Skeletal muscle tissue (tissue), 3 donors: ENCODE measurements at regions not wholly inside any gene's neighbourhood (a gene's known extent, or its start where the extent isn't known, plus 50 kb on each side); places are given as distances from the start of the nearest gene placed in this dataset.
"Not testable (repeated sequence)": the region's sequence is repeated elsewhere in the genome, so short reads cannot be mapped to it uniquely, and the experiment has no call there.

Experiments used
- H3K27ac ChIP-seq: one replicate; pipeline ENCODE4 v1.7.0; 2013; ENCODE audit warnings: mild to moderate bottlenecking, low read depth, low read length, inconsistent platforms
- H3K27me3 ChIP-seq, 3 donors: one replicate each; pipeline ENCODE4 v1.7.0; 2013; ENCODE audit warnings: low read length in 3 of 3; ENCODE audit not compliant: control insufficient read depth in 3 of 3, insufficient read depth in 3 of 3
- H3K36me3 ChIP-seq, 3 donors: one replicate each; pipeline ENCODE4 v1.7.0; 2013; ENCODE audit warnings: low read length in 3 of 3; ENCODE audit not compliant: control insufficient read depth in 3 of 3, insufficient read depth in 3 of 3
- H3K4me1 ChIP-seq, 3 donors: one replicate each; pipeline ENCODE4 v1.7.0; 2013; ENCODE audit warnings: low read length in 3 of 3, mild to moderate bottlenecking in 3 of 3; ENCODE audit not compliant: control insufficient read depth in 3 of 3, insufficient read depth in 3 of 3
- H3K4me3 ChIP-seq, 3 donors: one replicate each; pipeline ENCODE4 v1.7.0; 2013; ENCODE audit warnings: low read length in 3 of 3
- H3K9ac ChIP-seq, 3 donors: one replicate each; pipeline ENCODE4 v1.7.0; 2013; ENCODE audit warnings: low read length in 3 of 3, mild to moderate bottlenecking in 3 of 3, moderate library complexity in 2 of 3, low read depth in 1 of 3
- H3K9me3 ChIP-seq, 3 donors: one replicate each; pipeline ENCODE4 v1.7.0; 2013; ENCODE audit warnings: low read length in 3 of 3; ENCODE audit not compliant: control insufficient read depth in 3 of 3
- donor health status: Osteomylitis.

DNA sequence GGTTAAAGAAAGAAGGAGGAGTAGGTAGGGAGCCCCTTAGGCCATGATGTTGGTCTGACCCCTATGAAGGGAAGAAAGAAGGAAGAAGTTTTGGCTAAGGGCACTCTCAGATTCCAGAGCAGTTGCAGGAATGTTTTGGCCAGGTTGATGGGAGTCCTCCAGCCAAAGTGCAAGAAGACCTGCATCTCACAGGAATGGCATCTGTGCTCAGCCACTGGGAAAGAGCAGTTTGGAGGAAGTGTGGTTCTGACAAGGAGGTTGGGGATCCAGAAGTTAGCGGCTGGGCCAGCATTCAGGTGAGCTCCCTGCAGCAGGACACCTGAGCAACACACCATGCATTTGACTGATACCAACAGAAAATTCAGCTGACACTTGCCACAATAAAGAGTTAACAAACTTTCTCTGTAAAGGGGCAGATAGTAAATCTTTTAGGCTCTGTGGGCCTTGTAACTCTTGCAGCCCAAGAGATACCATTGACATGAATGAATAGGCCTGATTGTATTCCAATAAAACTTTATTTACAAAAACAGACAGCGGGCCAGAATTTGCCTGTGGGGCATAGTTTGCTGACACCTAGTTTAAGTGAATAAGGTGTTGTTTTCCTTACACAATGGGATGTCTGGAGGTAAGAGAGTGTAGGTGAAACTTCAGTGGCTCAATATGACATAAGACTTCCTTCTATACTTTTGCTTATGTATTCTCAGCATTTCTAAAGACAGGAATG, 71.0 kb downstream of the EDN1 start:
- Histone ChIP-seq H3K36me3 (no peaks in the 10 kb centered on the region), H3K9me3 (peaks cover 0 to 2% (median 0%) of the 10 kb centered on the region in 3 donors), H3K27ac (no peak overlapping the region), H3K4me3 (no peak overlapping the region), H3K9ac (no peak overlapping the region), H3K4me1 (no peaks in the 10 kb centered on the region), H3K27me3 (no peaks in the 10 kb centered on the region)

DNA sequence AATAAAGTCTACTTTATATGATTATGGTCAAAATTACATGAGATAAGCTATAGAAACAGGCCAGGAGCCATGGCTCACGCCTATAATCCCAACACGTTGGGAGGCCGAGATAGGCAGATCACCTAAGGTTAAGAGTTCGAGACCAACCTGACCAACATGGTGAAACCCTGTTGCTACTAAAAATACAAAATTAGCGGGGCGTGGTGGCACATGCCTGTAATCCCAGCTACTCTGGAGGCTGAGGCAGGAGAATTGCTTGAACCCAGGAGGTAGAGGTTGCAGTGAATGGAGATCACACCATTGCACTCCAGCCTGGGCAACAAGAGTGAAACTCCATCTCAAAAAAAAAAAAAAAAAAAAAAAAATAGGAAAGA, 73.1 kb downstream of the EDN1 start:
- H3K36me3 ChIP-seq, H3K9ac ChIP-seq, H3K4me3 ChIP-seq, H3K27me3 ChIP-seq, H3K9me3 ChIP-seq, H3K4me1 ChIP-seq, H3K27ac ChIP-seq: not testable (repeated sequence)

DNA sequence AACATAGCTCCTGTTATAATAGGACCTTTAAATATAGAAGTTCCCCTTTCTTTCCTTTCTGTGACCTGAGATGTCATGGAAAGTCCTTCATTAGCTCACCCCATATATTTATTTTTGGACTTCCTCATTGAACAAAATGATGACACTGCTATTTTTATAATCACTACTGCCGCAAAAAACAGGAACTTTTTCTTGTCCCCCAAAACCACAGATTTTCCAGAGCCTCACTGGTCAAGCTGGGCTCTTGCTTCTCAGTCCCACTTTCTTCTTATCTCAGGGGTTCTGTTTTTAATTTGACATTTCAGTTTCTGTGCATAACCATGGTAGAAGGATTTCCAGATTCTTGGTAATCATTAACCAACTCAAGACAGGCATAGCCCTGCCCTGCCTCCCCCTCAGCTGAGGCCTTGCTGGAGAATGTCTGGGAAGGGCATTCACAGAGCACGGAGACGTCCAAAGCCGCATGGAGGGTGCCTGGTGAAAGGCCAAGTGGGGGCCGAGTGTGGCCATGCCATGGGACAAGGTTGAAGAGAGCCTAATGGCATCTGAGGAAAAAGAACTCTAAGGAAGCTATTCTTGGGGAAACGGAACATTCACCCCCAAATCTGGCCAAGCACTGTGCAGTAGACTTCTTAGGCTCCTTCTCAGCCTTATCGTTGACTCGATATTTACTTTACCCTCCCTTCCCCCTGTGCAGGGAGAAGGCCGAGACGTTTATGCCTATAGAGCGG, 73.7 kb downstream of the EDN1 start:
- H3K36me3 ChIP-seq, result no peaks in the 10 kb centered on the region
- H3K27me3 ChIP-seq, result no peaks in the 10 kb centered on the region
- H3K4me1 ChIP-seq, result no peaks in the 10 kb centered on the region
- H3K27ac ChIP-seq, result no peak overlapping the region
- H3K9me3 ChIP-seq, result peaks cover 0 to 2% (median 0%) of the 10 kb centered on the region in 3 donors
- no peak overlapping the region for H3K4me3 ChIP-seq
- no peak overlapping the region for H3K9ac ChIP-seq

DNA sequence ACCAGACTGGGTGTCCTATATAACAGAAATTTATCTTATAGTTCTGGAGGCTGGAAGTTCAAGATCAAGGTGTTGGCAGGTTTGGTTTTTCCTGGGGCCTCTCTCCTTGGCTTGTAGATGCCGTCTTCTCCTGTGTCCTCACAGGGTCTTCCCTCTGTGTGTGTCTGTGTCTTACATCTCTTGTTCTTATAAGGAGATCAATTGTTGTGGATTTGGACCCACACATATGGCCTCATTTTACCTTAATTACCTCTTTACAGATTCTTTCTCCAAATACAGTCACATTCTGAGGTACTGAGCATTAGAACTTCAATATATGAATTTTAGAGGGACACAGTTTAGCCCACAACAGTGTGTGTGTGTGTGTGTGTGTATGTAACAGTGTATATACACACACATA, 74.5 kb downstream of the EDN1 start:
- no peak overlapping the region for H3K9ac ChIP-seq

DNA sequence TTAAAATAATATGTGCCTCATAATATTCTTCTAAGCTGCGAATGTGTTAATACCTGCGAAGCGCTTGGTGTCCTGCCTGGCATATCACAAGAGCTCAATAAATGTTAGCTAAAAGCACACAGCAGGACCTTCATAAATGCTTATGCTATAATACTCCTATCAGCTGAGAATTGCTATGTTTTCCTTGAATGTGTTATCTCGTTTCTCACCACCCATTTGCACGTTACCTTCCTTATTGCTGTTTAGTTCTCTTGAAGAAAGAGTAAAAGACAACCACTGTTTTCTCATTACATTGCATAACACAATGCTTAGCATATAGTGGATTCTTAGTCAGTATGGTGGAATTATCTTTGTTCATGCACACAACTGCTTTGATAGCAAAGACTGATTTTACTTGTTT, 76.6 kb downstream of the EDN1 start:
- no peak overlapping the region for H3K4me3 ChIP-seq
- H3K9ac ChIP-seq, result no peak overlapping the region
- no peak overlapping the region for H3K27ac ChIP-seq
- no peaks in the 10 kb centered on the region for H3K9me3 ChIP-seq
- no peaks in the 10 kb centered on the region for H3K4me1 ChIP-seq
- peaks cover 0 to 3% (median 0%) of the 10 kb centered on the region in 3 donors for H3K27me3 ChIP-seq
- no peaks in the 10 kb centered on the region for H3K36me3 ChIP-seq

More for the DNA sequence above, 74.5 kb downstream of the EDN1 start:
- H3K4me3 ChIP-seq, result no peak overlapping the region
- no peaks in the 10 kb centered on the region for H3K4me1 ChIP-seq
- H3K27ac ChIP-seq, result no peak overlapping the region
- H3K36me3 ChIP-seq, result no peaks in the 10 kb centered on the region
- H3K27me3 ChIP-seq, result peaks cover 0 to under 1% (median 0%) of the 10 kb centered on the region in 3 donors
- peaks cover 0 to 2% (median 0%) of the 10 kb centered on the region in 3 donors for H3K9me3 ChIP-seq

DNA sequence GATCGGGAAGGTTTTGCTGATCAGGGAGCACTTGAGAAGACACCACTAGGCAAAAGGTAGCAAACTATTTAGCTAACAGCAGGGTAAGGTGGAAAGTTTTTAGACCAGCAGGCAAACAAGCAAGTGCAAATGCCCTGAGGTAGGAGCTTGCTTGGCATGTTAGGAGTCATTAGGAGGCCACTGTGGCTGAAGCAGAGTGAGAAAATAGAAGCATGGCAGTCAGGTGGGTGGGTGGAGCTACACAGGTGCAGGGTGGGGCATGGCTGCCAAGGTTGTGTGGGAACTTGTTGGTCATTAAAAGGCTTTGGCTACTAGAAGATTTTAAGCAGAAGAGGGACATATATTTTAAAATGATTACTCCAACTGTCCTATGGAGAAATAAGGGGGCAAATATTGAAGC, 77.3 kb downstream of the EDN1 start:
- Histone ChIP-seq H3K9me3 (no peaks in the 10 kb centered on the region), H3K27me3 (peaks cover 0 to 3% (median 0%) of the 10 kb centered on the region in 3 donors), H3K9ac (no peak overlapping the region), H3K4me1 (no peaks in the 10 kb centered on the region), H3K27ac (no peak overlapping the region), H3K36me3 (no peaks in the 10 kb centered on the region), H3K4me3 (no peak overlapping the region)

DNA sequence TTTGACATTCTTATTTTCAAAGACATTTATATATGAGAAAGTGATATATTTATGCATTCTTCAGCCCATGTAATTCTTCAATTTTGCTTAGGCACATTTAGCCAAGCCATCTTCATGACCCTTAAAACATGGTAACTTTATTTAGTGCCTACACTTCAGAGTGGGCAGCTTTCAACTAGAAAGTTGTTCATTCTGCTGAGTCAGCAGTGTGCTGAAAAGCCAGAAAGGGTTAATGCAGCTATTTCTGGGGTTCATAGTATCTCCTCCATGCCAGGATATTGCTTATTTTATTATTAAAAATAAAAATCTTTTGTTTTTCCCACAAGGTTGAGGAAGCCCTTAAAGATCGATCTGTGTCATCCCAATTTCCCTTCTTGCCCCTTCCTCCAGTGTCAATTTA, 79.2 kb downstream of the EDN1 start:
- H3K9ac ChIP-seq, result no peak overlapping the region
- H3K9me3 ChIP-seq, result no peaks in the 10 kb centered on the region
- peaks cover 0 to 3% (median 0%) of the 10 kb centered on the region in 3 donors for H3K27me3 ChIP-seq
- H3K27ac ChIP-seq, result no peak overlapping the region
- H3K4me3 ChIP-seq, result no peak overlapping the region
- no peaks in the 10 kb centered on the region for H3K4me1 ChIP-seq
- H3K36me3 ChIP-seq, result no peaks in the 10 kb centered on the region

DNA sequence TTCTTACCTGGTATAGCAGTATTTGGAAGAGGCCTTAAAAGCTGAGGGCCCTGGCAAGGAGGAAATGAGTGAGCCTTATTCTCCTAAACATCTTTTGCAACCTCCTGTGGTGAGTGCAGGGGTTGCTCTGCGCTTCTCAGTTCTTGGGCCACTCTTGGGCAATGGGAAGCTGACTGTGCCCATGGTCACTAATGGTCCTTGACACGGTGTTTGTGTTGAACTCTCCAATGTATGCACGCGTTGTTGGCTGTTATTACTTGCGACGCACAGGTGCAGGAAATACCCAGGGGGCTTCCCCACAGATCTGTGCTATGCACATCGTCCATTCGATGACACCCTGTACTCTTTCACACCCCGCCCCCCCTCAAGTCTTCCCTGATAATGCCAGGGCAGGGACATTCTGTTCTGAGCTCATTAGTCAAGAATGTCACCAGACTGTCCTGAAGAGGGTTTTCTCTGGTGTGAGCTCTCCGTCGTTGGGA, 79.7 kb downstream of the EDN1 start:
- H3K27ac ChIP-seq, result no peak overlapping the region
- no peaks in the 10 kb centered on the region for H3K36me3 ChIP-seq
- H3K9me3 ChIP-seq, result no peaks in the 10 kb centered on the region
- H3K9ac ChIP-seq, result no peak overlapping the region
- H3K4me3 ChIP-seq, result no peak overlapping the region
- peaks cover 0 to 3% (median 0%) of the 10 kb centered on the region in 3 donors for H3K27me3 ChIP-seq
- H3K4me1 ChIP-seq, result no peaks in the 10 kb centered on the region

DNA sequence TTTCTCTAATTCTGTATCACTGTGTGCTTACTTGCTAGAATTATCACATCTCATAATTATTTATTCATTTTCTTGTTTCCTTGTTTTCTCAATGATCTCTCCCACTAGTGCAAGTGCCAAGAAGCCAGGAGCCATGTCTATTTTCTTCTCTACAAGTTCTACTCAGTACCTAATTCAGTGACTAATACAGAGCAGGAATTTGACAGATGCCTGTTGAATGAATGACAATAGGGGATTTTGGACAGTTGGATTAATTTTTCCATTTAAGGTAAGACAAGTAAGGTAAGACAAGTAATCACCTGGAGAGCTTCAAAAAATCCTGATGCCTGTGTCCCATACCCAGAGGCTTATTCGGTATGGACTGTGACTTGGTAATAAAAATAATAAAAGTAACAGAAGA, 81.0 kb downstream of the EDN1 start:
- Histone ChIP-seq H3K9me3 (no peaks in the 10 kb centered on the region), H3K9ac (no peak overlapping the region), H3K4me1 (no peaks in the 10 kb centered on the region), H3K4me3 (no peak overlapping the region), H3K27ac (no peak overlapping the region), H3K36me3 (no peaks in the 10 kb centered on the region), H3K27me3 (peaks cover 0 to 3% (median 0%) of the 10 kb centered on the region in 3 donors)

DNA sequence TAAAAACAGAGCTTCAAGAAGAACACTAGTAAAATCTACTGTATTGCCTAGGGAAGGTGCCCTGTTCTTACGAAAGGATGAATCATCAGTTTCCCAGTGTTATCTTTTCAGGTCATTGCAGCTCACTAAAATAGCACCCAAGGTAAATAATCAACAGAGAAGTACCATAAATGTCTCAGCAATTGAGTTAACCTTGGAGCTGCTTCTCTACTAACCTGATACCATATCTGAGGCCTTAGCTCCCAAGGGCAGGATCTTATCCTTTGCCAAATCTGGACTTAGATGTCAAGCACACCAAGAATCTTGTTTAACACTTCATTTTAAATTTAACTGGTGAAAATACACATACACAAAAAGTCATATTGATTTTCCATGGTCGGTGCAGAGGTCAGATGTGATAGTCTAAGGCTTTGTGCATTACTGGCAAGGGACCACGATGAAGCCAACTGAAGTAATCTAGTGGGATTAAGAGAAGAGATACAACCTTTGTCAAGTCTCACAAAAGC, 81.5 kb downstream of the EDN1 start:
- H3K4me1 ChIP-seq, result no peaks in the 10 kb centered on the region
- no peak overlapping the region for H3K27ac ChIP-seq
- no peaks in the 10 kb centered on the region for H3K9me3 ChIP-seq
- no peaks in the 10 kb centered on the region for H3K36me3 ChIP-seq
- peaks cover 0 to 3% (median 0%) of the 10 kb centered on the region in 3 donors for H3K27me3 ChIP-seq
- H3K9ac ChIP-seq, result no peak overlapping the region
- no peak overlapping the region for H3K4me3 ChIP-seq
